Smooth muscle cell (in vitro differentiated cells): ENCODE measurements at regions not wholly inside any gene's neighbourhood (a gene's known extent, or its start where the extent isn't known, plus 50 kb on each side); places are given as distances from the start of the nearest gene placed in this dataset.

ENCODE experiments used
- DNase-seq: peaks from one replicate; lab custom pipeline; 2025; ENCODE audit not compliant: unreplicated experiment; lab: John Stamatoyannopoulos, UW
- H2AFZ ChIP-seq: fragments of 200-600 bp; sonication (generic); 2 replicates; pipeline ENCODE4 v1.6.0; 2016; ENCODE audit warnings: antibody characterized with exemption, low read depth, mild to moderate bottlenecking
- H3F3A ChIP-seq: fragments of 200-600 bp; sonication (generic); 2 replicates; pipeline ENCODE4 v1.6.0; 2017; ENCODE audit warnings: antibody characterized with exemption, low read depth
- H3K27ac ChIP-seq: fragments of 200-600 bp; sonication (generic); 2 replicates; pipeline ENCODE4 v1.5.1; 2016; ENCODE audit warnings: low read depth, mild to moderate bottlenecking
- H3K27me3 ChIP-seq: fragments of 200-600 bp; sonication (generic); 2 replicates; pipeline ENCODE4 v1.6.1; 2016; ENCODE audit warnings: low read depth, mild to moderate bottlenecking
- H3K36me3 ChIP-seq: fragments of 200-600 bp; sonication (generic); 2 replicates; pipeline ENCODE4 v1.5.1; 2016; ENCODE audit warnings: low read depth
- H3K4me1 ChIP-seq: fragments of 200-600 bp; sonication (generic); 2 replicates; pipeline ENCODE4 v1.5.1; 2016; ENCODE audit warnings: low read depth
- H3K4me2 ChIP-seq: fragments of 200-600 bp; sonication (generic); 2 replicates; pipeline ENCODE4 v1.6.0; 2016; ENCODE audit warnings: mild to moderate bottlenecking
- H3K4me3 ChIP-seq: fragments of 200-600 bp; sonication (generic); 2 replicates; pipeline ENCODE4 v1.5.1; 2016; ENCODE audit warnings: mild to moderate bottlenecking
- H3K79me2 ChIP-seq: fragments of 200-600 bp; sonication (generic); 2 replicates; pipeline ENCODE4 v1.6.0; 2016; ENCODE audit warnings: low read depth, mild to moderate bottlenecking
- H3K9ac ChIP-seq: fragments of 200-600 bp; sonication (generic); 2 replicates; pipeline ENCODE4 v1.6.0; 2016; ENCODE audit warnings: low read depth
- H3K9me3 ChIP-seq: fragments of 200-600 bp; sonication (generic); replicated peaks from 2 replicates; pipeline ENCODE4 v1.5.1; 2016; ENCODE audit warnings: low read depth
- H4K20me1 ChIP-seq: fragments of 200-600 bp; sonication (generic); 2 replicates; pipeline ENCODE4 v1.6.0; 2016; ENCODE audit warnings: low read depth
- WGBS: methylation state at CpG from one replicate; pipeline ENCODE4 v1.1.7; 2016; ENCODE audit warnings: low lambda C conversion rate; 5-methylcytosine and 5-hydroxymethylcytosine counted together
- TF ChIP-seq, protein P1 (sequence below): fragments of 200-600 bp; sonication (generic); IDR thresholded peaks from 2 replicates; pipeline ENCODE4 v1.5.1; 2017; ENCODE audit warnings: borderline replicate concordance, mild to moderate bottlenecking, antibody characterized with exemption; ENCODE audit not compliant: insufficient read depth, poor library complexity, severe bottlenecking

DNA sequence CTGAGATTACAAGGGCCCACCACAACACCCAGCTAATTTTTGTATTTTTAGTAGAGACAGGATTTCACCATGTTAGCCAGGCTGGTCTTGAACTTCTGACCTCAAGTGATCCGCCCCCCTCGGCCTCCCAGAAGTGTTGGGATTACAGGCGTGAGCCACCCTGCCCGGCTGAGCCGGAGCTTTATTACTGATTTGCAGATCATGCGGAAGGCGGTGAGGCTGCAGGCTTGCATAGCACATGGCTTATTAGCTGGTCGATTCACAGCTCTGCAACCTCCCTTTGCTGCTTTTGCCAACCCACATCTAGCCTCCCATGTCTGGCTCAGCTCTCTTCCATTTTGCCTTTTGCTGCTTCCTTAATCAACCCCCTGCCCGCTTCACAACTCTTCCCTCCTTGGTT, 210.3 kb downstream of the VAPA start:
- Histone ChIP-seq H3F3A (peaks cover 20% of the 10 kb centered on the region), H3K4me2 (no peak overlapping the region), H2AFZ (no peak overlapping the region), H3K27me3 (no peaks in the 10 kb centered on the region), H3K9ac (no peak overlapping the region), H3K9me3 (no peaks in the 10 kb centered on the region), H3K4me1 (peaks cover 2% of the 10 kb centered on the region), H3K27ac (peak overlapping the region; percentile 50), H3K4me3 (no peak overlapping the region), H4K20me1 (no peaks in the 10 kb centered on the region), H3K79me2 (no peaks in the 10 kb centered on the region), H3K36me3 (no peaks in the 10 kb centered on the region)
- TF ChIP-seq, protein P1, sequence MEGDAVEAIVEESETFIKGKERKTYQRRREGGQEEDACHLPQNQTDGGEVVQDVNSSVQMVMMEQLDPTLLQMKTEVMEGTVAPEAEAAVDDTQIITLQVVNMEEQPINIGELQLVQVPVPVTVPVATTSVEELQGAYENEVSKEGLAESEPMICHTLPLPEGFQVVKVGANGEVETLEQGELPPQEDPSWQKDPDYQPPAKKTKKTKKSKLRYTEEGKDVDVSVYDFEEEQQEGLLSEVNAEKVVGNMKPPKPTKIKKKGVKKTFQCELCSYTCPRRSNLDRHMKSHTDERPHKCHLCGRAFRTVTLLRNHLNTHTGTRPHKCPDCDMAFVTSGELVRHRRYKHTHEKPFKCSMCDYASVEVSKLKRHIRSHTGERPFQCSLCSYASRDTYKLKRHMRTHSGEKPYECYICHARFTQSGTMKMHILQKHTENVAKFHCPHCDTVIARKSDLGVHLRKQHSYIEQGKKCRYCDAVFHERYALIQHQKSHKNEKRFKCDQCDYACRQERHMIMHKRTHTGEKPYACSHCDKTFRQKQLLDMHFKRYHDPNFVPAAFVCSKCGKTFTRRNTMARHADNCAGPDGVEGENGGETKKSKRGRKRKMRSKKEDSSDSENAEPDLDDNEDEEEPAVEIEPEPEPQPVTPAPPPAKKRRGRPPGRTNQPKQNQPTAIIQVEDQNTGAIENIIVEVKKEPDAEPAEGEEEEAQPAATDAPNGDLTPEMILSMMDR = no peak
- DNase-seq = no peak
- WGBS = 56% methylated on average over 9 of the region's 9 CpGs

DNA sequence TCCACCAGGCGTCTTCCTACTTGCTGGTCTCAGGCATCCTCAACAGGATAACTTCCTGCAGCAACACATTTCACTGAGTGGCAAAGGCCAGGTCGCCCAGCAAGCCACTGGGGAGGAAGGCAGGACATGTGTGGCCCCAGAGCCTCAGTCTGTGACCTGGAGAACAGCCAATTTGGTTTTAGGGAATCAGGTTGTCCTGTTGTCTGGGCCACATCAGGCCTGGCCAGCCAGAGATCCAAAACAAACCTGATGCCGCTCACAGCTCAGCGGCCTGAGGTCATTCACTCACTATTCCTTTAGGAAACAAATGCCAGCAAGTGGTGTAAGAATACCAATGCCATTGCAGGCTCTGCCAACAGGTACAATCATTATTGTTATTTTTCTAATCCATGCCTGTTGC, 210.7 kb downstream of the VAPA start:
- H3K9ac ChIP-seq = no peak overlapping the region
- H2AFZ ChIP-seq = no peak overlapping the region
- TF ChIP-seq, protein P1 = no peak
- H3K79me2 ChIP-seq = no peaks in the 10 kb centered on the region
- no peaks in the 10 kb centered on the region for H4K20me1 ChIP-seq
- no peak overlapping the region for H3K4me3 ChIP-seq
- peak overlapping the region; percentile 3 for H3K4me2 ChIP-seq
- 91% methylated on average over 4 of the region's 4 CpGs for WGBS
- peaks cover 5% of the 10 kb centered on the region for H3K4me1 ChIP-seq
- no peak for DNase-seq
- peak overlapping the region; percentile 50 for H3K27ac ChIP-seq
- no peaks in the 10 kb centered on the region for H3K36me3 ChIP-seq
- H3K27me3 ChIP-seq = no peaks in the 10 kb centered on the region
- peaks cover 24% of the 10 kb centered on the region for H3F3A ChIP-seq
- no peaks in the 10 kb centered on the region for H3K9me3 ChIP-seq

DNA sequence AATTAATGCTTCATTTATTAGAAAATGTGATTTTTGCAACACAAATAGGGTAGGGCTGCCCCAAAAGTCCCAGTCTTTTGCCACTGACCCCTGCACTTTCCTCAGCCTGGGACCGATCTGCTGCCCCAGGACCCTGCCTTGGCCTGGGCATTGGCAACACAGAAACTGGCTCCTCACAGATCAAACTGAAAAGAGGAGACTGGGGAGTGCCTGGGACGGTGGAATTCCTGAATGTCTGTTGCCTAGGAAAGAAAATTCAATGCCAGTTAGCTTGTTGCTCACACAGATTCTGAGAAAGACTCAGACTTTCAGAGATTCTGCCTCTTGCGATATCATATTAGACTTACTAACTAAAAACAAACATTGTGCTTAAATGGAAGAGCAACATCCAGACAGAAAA, 211.2 kb downstream of the VAPA start:
- H3K36me3 ChIP-seq = no peaks in the 10 kb centered on the region
- peaks cover 28% of the 10 kb centered on the region for H3F3A ChIP-seq
- no peak overlapping the region for H3K4me3 ChIP-seq
- no peaks in the 10 kb centered on the region for H3K79me2 ChIP-seq
- H3K9me3 ChIP-seq = no peaks in the 10 kb centered on the region
- DNase-seq = no peak
- H2AFZ ChIP-seq = no peak overlapping the region
- H3K27me3 ChIP-seq = no peaks in the 10 kb centered on the region
- H3K27ac ChIP-seq = peak overlapping the region; percentile 50
- no peak overlapping the region for H3K9ac ChIP-seq
- H3K4me2 ChIP-seq = peak overlapping the region; percentile 3
- WGBS = 71% methylated on average over 3 of the region's 3 CpGs
- TF ChIP-seq, protein P1 = no peak
- peaks cover 5% of the 10 kb centered on the region for H3K4me1 ChIP-seq
- H4K20me1 ChIP-seq = no peaks in the 10 kb centered on the region

DNA sequence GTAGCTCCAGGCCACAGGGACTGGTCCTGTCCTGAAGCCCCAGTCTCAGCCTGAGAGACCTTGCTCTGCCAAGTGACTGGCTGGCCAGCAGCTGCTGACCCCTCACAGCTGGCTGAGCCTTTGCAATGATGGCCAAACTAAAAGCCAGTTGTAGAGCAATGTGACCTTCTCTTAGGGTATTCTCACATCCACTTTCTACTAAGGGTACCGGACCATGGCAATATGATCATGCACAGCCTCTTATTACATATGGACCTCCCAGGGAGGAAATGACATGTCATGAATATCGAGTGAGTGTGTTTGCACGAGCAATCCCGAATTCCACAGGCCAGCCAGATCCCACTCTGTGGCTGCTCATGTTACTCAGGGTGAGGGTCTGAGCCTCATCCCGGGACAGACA, 213.9 kb downstream of the VAPA start:
- no peaks in the 10 kb centered on the region for H4K20me1 ChIP-seq
- no peak overlapping the region for H2AFZ ChIP-seq
- H3K79me2 ChIP-seq = no peaks in the 10 kb centered on the region
- H3K9me3 ChIP-seq = no peaks in the 10 kb centered on the region
- peaks cover 15% of the 10 kb centered on the region for H3K4me1 ChIP-seq
- no peak overlapping the region for H3K9ac ChIP-seq
- H3F3A ChIP-seq = peaks cover 22% of the 10 kb centered on the region
- H3K36me3 ChIP-seq = no peaks in the 10 kb centered on the region
- 65% methylated on average over 5 of the region's 5 CpGs for WGBS
- no peak for DNase-seq
- H3K4me2 ChIP-seq = no peak overlapping the region
- no peak overlapping the region for H3K4me3 ChIP-seq
- H3K27me3 ChIP-seq = no peaks in the 10 kb centered on the region
- TF ChIP-seq, protein P1 = no peak
- no peak overlapping the region for H3K27ac ChIP-seq
